ENCODE measurements at regions not wholly inside any gene's neighbourhood (a gene's known extent, or its start where the extent isn't known, plus 50 kb on each side); places are given as distances from the start of the nearest gene placed in this dataset.

- DNase-seq: no peak
Observed at GRCh38 chr3:180092889-180093288, 56.2 kb upstream of the PEX5L start.

GRCh38 chr3:180093535-180093934 is 56.8 kb upstream of the PEX5L start:
- DNase-seq: no peak

GRCh38 chr3:180097626-180098025 is 60.9 kb upstream of the PEX5L start:
- no peak for DNase-seq

- DNase-seq: no peak
Observed at GRCh38 chr3:180102134-180102533, 65.4 kb upstream of the PEX5L start.

- DNase-seq: no peak
Observed at GRCh38 chr3:180102604-180103003, 65.9 kb upstream of the PEX5L start.

- DNase-seq: no peak
Observed at GRCh38 chr3:180116203-180116602, 79.5 kb upstream of the PEX5L start.

- no peak for DNase-seq
Observed at GRCh38 chr3:180116658-180117057, 79.9 kb upstream of the PEX5L start.

GRCh38 chr3:180117381-180118163 is 80.8 kb upstream of the PEX5L start:
- DNase-seq: no peak

- DNase-seq: no peak
Observed at GRCh38 chr3:180119567-180119966, 82.8 kb upstream of the PEX5L start.

- DNase-seq: no peak
Observed at GRCh38 chr3:180123928-180124327, 87.2 kb upstream of the PEX5L start.

- DNase-seq: no peak
Observed at GRCh38 chr3:180131169-180131568, 94.4 kb upstream of the PEX5L start.

- no peak for DNase-seq
Observed at GRCh38 chr3:180135101-180135500, 98.4 kb upstream of the PEX5L start.

- no peak for DNase-seq
Observed at GRCh38 chr3:180138871-180139270, 102.1 kb upstream of the PEX5L start.

GRCh38 chr3:180142041-180142440 is 105.3 kb upstream of the PEX5L start:
- DNase-seq: peak; percentile 57

GRCh38 chr3:180142472-180142871 is 105.7 kb upstream of the PEX5L start:
- DNase-seq: no peak

GRCh38 chr3:180161770-180162169 is 125.0 kb upstream of the PEX5L start:
- DNase-seq: no peak

GRCh38 chr3:180175572-180175971 is 138.8 kb upstream of the PEX5L start:
- DNase-seq: no peak

- no peak for DNase-seq
Observed at GRCh38 chr3:180176059-180176458, 139.3 kb upstream of the PEX5L start.

- DNase-seq: no peak
Observed at GRCh38 chr3:180177255-180177654, 140.5 kb upstream of the PEX5L start.

GRCh38 chr3:180179562-180179961 is 142.8 kb upstream of the PEX5L start:
- DNase-seq: no peak

- peak; percentile 91 for DNase-seq
Observed at GRCh38 chr3:180180795-180181194, 144.1 kb upstream of the PEX5L start.

GRCh38 chr3:180181387-180181786 is 144.7 kb upstream of the PEX5L start:
- peak; percentile 34 for DNase-seq

GRCh38 chr3:180183346-180183745 is 146.6 kb upstream of the PEX5L start:
- no peak for DNase-seq

GRCh38 chr3:180184816-180185215 is 148.1 kb upstream of the PEX5L start:
- peak; percentile 27 for DNase-seq

- no peak for DNase-seq
Observed at GRCh38 chr3:180185650-180186049, 148.9 kb upstream of the PEX5L start.

Measured in HCEC 1CT (cell line).